ES-I3 (cell line): ENCODE measurements at regions not wholly inside any gene's neighbourhood (a gene's known extent, or its start where the extent isn't known, plus 50 kb on each side); places are given as distances from the start of the nearest gene placed in this dataset.

ENCODE experiments used
- H3K36me3 ChIP-seq: 2 replicates; pipeline ENCODE4 v1.6.1; 2013; ENCODE audit warnings: mild to moderate bottlenecking, low read length, control low read depth, moderate library complexity; ENCODE audit not compliant: insufficient read depth
- H3K4me1 ChIP-seq: 2 replicates; pipeline ENCODE4 v1.6.1; 2013; ENCODE audit warnings: mild to moderate bottlenecking, control low read depth, low read length; ENCODE audit not compliant: insufficient read depth
- H3K9ac ChIP-seq: 2 replicates; pipeline ENCODE4 v1.6.1; 2013; ENCODE audit warnings: low read depth, mild to moderate bottlenecking, low read length, moderate library complexity
- H3K9me3 ChIP-seq: 2 replicates; pipeline ENCODE4 v1.6.1; 2013; ENCODE audit warnings: mild to moderate bottlenecking, low read length, moderate library complexity; ENCODE audit not compliant: control insufficient read depth, insufficient read depth

DNA sequence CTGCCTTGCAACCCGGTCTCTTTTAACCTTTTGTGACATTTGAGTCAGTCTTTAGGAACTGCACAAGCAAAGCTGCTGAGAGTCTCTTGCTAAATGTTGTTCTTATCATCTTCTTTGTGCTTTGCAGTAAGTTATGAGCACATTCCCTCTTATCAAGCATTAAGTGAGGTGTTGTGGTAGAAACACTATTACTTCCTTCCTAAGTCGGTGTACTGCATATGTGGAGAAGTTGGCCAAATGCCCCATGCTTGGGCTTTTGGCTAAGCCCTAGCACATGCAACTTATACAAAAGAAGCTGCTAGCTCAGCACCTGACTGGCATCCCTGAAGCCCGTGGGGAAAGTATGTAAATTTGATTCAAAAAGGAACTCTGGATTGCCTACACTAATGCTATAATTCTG lies 136.5 kb upstream of the RBMS3 start:
- Histone ChIP-seq H3K9me3 (no peaks in the 10 kb centered on the region), H3K9ac (no peak overlapping the region), H3K36me3 (no peaks in the 10 kb centered on the region), H3K4me1 (peaks cover 12% of the 10 kb centered on the region)

DNA sequence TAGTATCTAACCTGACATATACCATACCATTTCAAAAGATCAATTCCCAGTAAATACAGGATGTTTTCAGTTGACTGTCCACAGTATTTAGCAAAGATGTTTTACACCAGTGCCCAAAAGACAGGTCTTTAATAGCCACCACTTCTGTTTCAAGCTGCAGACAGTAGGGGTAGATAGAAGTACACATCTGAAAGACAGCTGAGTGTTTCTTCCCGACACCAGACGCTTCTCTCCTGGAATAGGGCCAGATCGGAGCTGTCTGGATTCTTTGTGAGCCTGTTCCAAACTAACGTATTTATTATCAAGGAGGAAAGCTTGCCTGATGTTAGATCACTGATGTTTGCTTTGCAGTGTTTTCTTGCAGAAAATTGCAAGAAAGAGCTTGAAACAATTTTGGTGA lies 136.1 kb upstream of the RBMS3 start:
- peaks cover 12% of the 10 kb centered on the region for H3K4me1 ChIP-seq
- H3K36me3 ChIP-seq, result no peaks in the 10 kb centered on the region
- H3K9ac ChIP-seq, result no peak overlapping the region
- no peaks in the 10 kb centered on the region for H3K9me3 ChIP-seq

DNA sequence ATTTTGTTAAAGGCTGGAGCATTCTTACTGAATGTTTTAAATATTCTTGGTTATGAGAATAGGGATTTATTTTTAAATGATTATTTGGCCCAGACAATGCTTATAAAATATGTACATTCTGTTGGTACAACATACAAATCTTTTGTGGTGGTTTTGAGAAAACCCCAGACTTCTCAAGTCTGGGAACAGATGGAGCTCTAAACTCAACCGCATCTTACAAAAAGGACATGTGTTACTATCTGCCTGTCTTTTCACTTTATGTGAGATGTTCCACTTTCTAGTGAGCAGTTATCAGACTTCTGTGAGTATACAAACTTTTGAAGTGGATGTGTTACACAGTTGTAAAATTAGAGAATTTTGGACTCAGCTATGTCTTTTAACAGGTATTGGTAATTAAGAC lies 135.5 kb upstream of the RBMS3 start:
- Histone ChIP-seq H3K36me3 (no peaks in the 10 kb centered on the region), H3K9me3 (no peaks in the 10 kb centered on the region), H3K4me1 (peaks cover 12% of the 10 kb centered on the region)

DNA sequence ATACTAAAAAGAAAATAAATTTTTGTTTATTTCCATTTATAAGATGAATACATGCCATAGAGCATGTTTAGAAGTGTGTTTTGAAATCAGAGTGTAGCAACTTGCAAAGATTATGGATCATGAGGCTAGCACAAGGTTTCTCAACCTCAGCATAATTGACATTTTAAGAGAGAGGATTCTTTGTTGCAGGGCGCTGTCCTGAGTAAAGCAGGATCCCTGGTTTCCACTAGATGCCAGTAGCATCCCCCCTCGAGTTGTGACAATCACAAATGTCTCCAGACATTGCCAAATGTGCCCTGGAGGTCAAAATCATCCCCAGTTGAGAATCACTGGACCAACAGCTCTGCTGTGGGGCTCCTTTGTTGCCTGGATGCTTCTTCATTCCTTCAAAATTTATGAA lies 128.5 kb upstream of the RBMS3 start:
- Histone ChIP-seq H3K4me1 (0 out of 2 replicates have a peak, but pooled peaks cover 4% of the 10 kb centered on the region), H3K36me3 (no peaks in the 10 kb centered on the region), H3K9ac (no peak overlapping the region), H3K9me3 (no peaks in the 10 kb centered on the region)

More for the DNA sequence above, 135.5 kb upstream of the RBMS3 start:
- H3K9ac ChIP-seq, result no peak overlapping the region

DNA sequence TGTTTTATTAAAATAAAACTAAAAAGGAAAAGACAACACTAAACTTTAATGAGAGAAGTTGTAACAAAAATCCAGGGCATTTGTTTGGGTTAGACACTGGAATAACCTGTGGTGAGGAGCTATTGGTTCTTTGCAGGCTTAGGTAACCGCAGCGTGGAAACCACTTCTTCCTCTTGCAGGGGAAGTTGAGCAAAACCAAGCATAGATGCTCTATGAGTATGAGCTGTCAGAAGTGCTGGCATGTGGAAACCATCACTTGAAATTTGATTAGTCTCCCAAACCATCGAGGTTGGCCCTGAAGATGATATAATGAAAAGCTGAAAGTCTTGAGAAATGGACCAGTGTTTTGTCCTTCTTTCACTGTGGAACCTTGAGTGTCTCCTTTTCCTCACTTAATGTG lies 127.1 kb upstream of the RBMS3 start:
- no peaks in the 10 kb centered on the region for H3K36me3 ChIP-seq
- H3K4me1 ChIP-seq, result 0 out of 2 replicates have a peak, but pooled peaks cover 4% of the 10 kb centered on the region
- no peaks in the 10 kb centered on the region for H3K9me3 ChIP-seq
- H3K9ac ChIP-seq, result no peak overlapping the region

DNA sequence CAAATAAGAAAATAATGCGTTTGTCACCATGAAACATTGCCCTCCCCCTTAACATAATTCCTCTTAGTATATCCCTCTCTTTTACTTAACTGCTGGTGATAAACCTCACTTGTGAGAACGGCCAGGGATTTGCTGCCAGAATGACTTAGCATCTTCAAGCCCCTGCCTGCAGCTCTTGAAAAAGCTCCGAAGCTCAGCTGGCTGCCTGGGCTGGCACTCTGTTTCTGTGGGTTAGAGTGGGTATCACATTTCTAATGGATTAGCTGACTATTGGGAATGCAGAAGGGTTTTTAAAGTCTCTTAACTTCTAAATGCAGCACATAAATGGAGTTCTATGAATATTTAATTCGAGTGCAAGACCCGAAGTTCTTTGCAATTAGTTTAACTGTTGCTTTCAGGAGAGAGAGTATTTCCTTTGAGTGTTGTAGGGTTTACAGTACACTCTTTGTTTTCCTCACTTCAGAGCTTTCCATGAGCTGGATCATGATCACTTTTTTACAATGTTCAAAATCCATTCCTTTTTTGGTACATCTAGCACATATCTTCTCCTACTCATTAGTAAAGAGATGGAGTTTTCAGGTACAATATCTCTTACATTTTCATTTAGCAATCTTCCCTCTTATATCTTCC lies 124.7 kb upstream of the RBMS3 start:
- Histone ChIP-seq H3K9ac (no peak overlapping the region), H3K4me1 (0 out of 2 replicates have a peak, but pooled peaks cover 4% of the 10 kb centered on the region), H3K9me3 (no peaks in the 10 kb centered on the region), H3K36me3 (no peaks in the 10 kb centered on the region)

DNA sequence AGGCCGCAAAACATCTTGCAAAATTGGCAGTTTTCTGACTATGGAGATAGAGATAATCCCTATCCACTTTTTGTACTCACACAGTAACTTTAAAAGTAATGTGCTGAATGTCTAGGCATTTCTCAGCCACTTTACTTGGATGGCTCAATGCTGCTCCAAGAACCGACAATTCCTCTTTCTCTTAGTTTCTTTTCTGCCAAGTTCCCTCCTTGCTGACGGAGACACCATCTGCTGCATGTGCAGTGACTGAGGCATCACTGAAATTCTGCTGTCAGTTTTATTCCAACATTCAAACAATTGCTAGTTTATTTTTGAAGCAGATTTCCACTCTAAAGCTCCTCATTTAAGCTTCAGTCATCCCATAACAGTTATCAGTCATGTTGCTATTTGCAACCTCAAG lies 116.0 kb upstream of the RBMS3 start:
- H3K4me1 ChIP-seq, result peaks cover 4% of the 10 kb centered on the region; the same call in 1 of the 2 replicates
- H3K9ac ChIP-seq, result no peak overlapping the region
- H3K36me3 ChIP-seq, result no peaks in the 10 kb centered on the region
- H3K9me3 ChIP-seq, result no peaks in the 10 kb centered on the region

DNA sequence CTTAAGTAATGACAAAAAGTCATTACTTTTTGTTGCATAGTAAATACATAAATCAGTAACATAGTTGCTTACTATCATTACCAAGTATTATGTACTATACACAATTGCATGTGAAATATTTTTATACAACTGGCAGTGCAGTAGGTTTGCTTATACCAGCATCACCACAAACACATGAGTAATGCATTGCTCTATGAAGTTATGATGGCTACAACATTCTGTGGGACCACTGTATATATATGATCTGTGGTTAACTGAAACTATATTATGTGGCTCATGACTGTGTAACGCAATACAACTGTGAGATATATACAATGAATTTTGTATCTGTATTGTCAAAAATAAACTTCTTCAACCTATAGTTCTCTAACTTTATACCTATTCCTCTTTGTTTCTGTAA lies 113.7 kb upstream of the RBMS3 start:
- Histone ChIP-seq H3K9ac (no peak overlapping the region), H3K36me3 (no peaks in the 10 kb centered on the region), H3K4me1 (peaks cover 9% of the 10 kb centered on the region), H3K9me3 (no peaks in the 10 kb centered on the region)

DNA sequence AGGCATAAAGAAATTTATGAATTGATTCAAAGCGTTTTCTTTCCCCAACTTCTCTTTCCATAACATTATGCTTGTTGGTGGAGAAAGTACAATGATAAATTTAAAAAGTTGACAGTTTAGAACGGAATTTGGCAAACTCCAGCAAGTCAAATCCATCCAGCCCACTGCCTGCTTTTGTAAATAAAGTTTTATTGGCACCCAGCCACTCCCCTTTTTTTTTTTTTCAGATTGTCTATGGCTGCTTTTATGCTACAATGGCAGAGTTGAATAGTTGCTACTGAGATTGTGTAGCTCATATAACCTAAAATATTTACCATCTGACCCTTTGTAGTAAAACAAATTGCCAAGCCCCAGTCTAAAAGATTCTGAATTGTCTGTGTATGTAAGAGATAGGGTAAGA lies 112.8 kb upstream of the RBMS3 start:
- Histone ChIP-seq H3K9me3 (no peaks in the 10 kb centered on the region), H3K36me3 (no peaks in the 10 kb centered on the region), H3K9ac (no peak overlapping the region), H3K4me1 (peaks cover 9% of the 10 kb centered on the region)

DNA sequence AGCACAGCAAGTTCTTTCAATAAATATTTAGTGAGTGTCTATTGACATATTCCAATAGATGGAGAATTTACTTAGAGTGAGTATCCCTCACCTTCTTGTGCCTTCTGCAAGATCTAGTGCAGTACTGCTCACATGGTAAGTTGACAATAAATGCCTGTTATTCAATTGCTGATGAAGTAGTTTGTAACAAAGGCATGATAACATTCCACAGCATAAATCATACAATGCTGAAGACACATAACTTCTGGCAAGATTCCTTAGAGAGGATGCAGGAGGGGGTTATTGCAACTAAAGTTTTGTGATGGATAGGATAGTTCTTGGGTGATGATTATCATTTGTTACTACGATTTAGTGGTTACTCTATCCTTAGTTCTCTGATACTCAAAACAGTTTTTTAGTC lies 112.2 kb upstream of the RBMS3 start:
- H3K9me3 ChIP-seq, result no peaks in the 10 kb centered on the region
- H3K4me1 ChIP-seq, result peaks cover 9% of the 10 kb centered on the region
- H3K36me3 ChIP-seq, result no peaks in the 10 kb centered on the region
- no peak overlapping the region for H3K9ac ChIP-seq

DNA sequence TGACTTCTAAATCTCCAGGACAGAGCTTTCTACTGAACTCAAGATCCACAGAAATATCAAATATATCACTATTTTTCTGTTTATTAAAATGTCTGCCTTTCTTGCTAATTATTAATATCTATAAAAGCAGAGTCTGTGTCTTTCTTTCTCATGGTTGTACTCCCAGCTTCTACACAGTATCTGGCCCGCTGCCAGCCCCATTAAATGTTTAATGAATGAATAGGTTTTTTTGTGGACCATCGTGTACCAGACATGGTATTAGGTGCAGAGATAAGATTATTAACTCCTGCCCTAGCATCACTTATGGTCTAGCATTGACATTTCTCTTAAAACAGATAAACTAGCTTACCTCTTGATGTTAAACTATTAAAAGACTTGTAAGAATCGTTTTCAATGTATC lies 111.4 kb upstream of the RBMS3 start:
- Histone ChIP-seq H3K36me3 (no peaks in the 10 kb centered on the region), H3K4me1 (peaks cover 9% of the 10 kb centered on the region), H3K9me3 (no peaks in the 10 kb centered on the region), H3K9ac (no peak overlapping the region)

DNA sequence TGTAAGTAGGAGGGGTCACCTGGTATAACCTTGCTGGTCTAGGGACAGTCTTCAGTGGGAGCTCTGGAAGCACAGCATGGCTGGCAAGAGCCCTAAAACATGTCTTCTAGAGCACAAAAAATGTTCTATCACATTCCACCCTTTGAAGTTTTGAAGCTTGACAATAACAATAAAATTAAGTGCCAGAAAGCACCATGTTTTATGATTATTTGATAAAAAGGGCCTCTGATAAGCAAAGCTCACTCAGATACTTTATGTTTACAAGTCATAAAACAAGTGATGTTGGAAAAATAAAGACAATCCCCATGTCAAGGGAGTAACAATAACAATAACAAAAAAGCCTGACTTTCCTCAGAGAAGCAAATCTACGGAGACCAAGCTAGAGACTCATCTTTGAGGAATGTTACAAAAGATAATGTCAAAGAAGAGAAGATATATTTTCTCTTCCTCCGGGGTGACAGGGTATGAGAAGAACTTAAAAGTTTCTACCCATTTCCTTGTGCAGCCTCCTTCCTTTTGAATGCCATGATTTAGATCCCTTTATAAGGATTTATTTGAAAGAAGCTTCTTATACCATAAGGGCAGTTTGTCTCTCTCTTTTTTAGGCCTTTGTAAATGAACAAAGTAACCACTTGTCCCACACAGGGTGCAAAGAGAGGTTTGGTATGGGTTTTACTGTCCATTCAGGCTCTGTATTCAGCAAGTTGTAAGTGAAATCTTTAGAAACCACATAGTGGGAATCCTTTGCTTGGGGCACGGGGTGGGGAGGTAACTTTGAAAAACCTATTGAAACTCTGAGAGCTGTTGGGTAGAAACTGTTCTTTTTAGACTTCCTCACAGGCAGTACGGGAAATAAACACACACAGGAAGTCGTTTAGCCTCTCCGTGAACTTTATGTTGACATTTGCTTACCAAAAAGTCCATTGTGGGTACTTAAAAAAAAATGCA lies 109.6 kb upstream of the RBMS3 start:
- no peak overlapping the region for H3K9ac ChIP-seq
- H3K4me1 ChIP-seq, result peaks cover 9% of the 10 kb centered on the region
- H3K9me3 ChIP-seq, result no peaks in the 10 kb centered on the region
- H3K36me3 ChIP-seq, result no peaks in the 10 kb centered on the region

DNA sequence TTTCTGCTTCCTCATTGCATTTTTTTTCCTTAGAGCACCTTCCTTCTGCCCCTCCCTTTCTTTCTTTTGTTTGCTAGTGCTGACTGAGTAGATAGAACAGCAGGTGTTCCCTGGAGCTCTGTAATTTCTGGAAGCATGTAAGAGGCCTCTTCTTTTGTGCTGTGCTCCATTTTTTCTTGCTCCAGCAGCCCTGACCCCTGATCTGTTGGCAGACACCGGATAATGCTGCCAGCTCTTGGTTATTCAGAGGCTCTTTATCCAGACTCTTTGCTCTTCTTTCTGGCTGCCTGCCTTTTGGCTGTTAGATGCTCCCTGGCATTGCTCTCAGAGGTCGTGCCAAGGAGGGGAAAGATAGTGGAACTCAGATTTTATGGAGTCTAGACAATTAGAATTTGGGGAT lies 104.4 kb upstream of the RBMS3 start:
- no peak overlapping the region for H3K9ac ChIP-seq
- peaks cover 14% of the 10 kb centered on the region for H3K4me1 ChIP-seq
- no peaks in the 10 kb centered on the region for H3K9me3 ChIP-seq

DNA sequence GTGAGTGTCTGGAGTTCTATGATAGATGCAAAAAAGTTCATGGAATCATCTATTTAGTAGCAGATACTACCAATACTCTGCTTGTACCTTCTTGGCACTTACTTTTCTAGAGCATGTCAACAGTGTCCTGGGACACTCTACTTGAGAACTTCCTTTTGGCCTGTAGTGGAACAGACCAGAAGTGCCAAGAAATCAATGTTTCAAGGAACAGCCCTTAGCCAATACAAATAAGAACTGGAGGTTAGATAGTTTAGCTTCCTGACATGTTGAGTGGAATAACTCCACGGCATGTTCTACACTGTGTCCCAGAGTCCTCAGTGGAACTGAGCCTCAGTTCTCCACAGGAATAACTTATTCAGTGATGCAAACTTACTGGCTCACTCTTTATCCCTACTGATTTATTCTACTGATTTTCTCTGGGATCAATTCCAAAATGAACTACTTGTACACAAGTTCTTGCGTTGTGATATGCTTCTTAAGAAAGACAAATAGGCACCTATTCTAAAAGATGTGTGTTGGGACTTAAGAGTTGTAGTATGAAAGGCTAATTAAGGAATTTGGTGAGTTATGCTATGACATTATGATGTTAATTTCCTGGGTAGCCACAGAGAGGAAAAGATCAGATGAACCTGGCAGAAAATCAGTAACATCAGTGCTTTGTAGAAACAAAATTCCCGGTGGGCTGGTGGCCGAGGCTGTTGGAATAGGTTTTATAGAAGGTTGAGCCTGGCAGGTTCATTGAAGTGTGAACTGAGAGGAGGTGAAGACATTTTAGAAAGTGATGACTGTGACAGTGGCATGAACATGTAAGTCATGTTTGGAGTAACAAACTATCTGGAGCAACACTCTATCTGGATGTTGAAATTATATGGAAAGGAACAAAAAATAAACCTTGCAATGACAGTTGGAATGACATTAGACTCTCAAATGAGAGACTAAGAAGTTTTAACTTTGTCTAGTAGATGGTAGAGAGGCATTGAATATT lies 101.8 kb upstream of the RBMS3 start:
- Histone ChIP-seq H3K4me1 (peaks cover 11% of the 10 kb centered on the region), H3K9ac (no peak overlapping the region), H3K9me3 (no peaks in the 10 kb centered on the region), H3K36me3 (no peaks in the 10 kb centered on the region)

More for the DNA sequence above, 104.4 kb upstream of the RBMS3 start:
- no peaks in the 10 kb centered on the region for H3K36me3 ChIP-seq
